Subcutaneous abdominal adipose tissue (tissue), 5 donors: ENCODE measurements at regions not wholly inside any gene's neighbourhood (a gene's known extent, or its start where the extent isn't known, plus 50 kb on each side); places are given as distances from the start of the nearest gene placed in this dataset.
"Not testable (repeated sequence)": the region's sequence is repeated elsewhere in the genome, so short reads cannot be mapped to it uniquely, and the experiment has no call there.

Source experiments
- H3K27ac ChIP-seq: one replicate; pipeline ENCODE4 v1.7.0; 2013; ENCODE audit warnings: low read depth, mild to moderate bottlenecking, inconsistent platforms, low read length, moderate library complexity
- H3K27me3 ChIP-seq, 5 donors: one replicate each; pipeline ENCODE4 v1.7.0; 2013; ENCODE audit warnings: low read length in 5 of 5, inconsistent platforms in 1 of 5; ENCODE audit not compliant: control insufficient read depth in 5 of 5, insufficient read depth in 4 of 5
- H3K36me3 ChIP-seq, 5 donors: one replicate each; pipeline ENCODE4 v1.7.0; 2013; ENCODE audit warnings: low read length in 5 of 5; ENCODE audit not compliant: control insufficient read depth in 5 of 5, insufficient read depth in 5 of 5
- H3K4me1 ChIP-seq, 5 donors: one replicate each; pipeline ENCODE4 v1.7.0; 2013; ENCODE audit warnings: low read length in 5 of 5, mild to moderate bottlenecking in 3 of 5, moderate library complexity in 1 of 5; ENCODE audit not compliant: control insufficient read depth in 5 of 5, insufficient read depth in 5 of 5
- H3K4me3 ChIP-seq, 5 donors: one replicate each; pipeline ENCODE4 v1.7.0; 2013; ENCODE audit warnings: low read length in 5 of 5, low read depth in 1 of 5
- H3K9ac ChIP-seq, 5 donors: one replicate each; pipeline ENCODE4 v1.7.0; 2013; ENCODE audit warnings: low read length in 5 of 5, mild to moderate bottlenecking in 4 of 5, moderate library complexity in 3 of 5
- H3K9me3 ChIP-seq, 5 donors: one replicate each; pipeline ENCODE4 v1.7.0; 2013; ENCODE audit warnings: low read length in 5 of 5; ENCODE audit not compliant: control insufficient read depth in 5 of 5
- donor health status: healthy.
- donor health status: healthy.
- donor health status: healthy.
- donor health status: healthy.
- donor health status: healthy.

DNA sequence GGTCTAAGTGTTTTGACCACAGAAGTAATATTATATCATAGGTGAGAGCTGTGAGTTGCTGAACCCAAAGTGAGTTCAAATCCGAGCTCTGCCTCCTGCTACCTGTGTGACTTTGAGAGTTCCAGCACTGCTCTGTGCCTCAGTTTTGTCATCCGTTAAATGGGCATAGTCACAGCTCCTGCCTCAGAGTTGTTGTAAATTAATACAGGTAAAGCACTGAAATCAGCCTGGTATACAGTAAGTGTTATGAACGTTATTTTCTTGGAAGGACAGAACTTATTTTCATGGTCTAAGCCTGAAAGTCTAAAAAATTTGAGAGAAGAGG, 65.4 kb upstream of the ZNF195 start:
- H3K27me3 ChIP-seq, H3K36me3 ChIP-seq, H3K9ac ChIP-seq, H3K4me1 ChIP-seq, H3K4me3 ChIP-seq, H3K9me3 ChIP-seq, H3K27ac ChIP-seq: not testable (repeated sequence)

- H3K9me3 ChIP-seq, H3K4me3 ChIP-seq, H3K27me3 ChIP-seq, H3K4me1 ChIP-seq, H3K36me3 ChIP-seq, H3K9ac ChIP-seq, H3K27ac ChIP-seq: not testable (repeated sequence)
Observed at GRCh38 chr11:3443700-3444419, 64.9 kb upstream of the ZNF195 start.

GRCh38 chr11:3437441-3437840, 58.5 kb upstream of the ZNF195 start:
- H3K4me3 ChIP-seq, H3K9me3 ChIP-seq, H3K27ac ChIP-seq, H3K36me3 ChIP-seq, H3K27me3 ChIP-seq, H3K9ac ChIP-seq, H3K4me1 ChIP-seq: not testable (repeated sequence)

- no peaks in the 10 kb centered on the region for H3K4me1 ChIP-seq
- no peak overlapping the region for H3K27ac ChIP-seq
- H3K27me3 ChIP-seq, result no peaks in the 10 kb centered on the region
- H3K9ac ChIP-seq, result no peak overlapping the region
- H3K36me3 ChIP-seq, result no peaks in the 10 kb centered on the region
- H3K9me3 ChIP-seq, result no peaks in the 10 kb centered on the region
- no peak overlapping the region for H3K4me3 ChIP-seq
Observed at GRCh38 chr11:3434976-3435375, 56.0 kb upstream of the ZNF195 start.

DNA sequence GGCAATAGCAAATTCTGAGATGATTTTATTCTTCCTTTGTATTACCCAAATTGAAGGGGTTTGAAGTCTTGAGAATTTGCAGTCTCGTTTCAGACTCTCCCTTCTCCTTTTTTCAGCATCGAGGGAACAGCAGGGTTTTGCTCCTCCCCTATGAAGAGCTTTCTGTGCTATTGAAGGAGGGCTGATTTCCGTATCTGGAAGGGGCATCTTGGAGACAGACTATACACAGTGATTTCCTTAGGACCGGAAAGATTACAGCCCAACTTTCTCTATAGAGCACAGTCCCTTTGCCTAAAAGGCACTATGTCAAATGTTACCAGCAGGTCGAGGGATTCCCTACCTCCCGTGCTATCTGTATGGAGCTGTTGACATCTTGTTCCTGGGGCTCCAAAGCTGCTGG, 50.2 kb upstream of the ZNF195 start:
- not testable (repeated sequence) for H3K36me3 ChIP-seq, H3K27ac ChIP-seq, H3K9me3 ChIP-seq, H3K27me3 ChIP-seq, H3K4me3 ChIP-seq, H3K4me1 ChIP-seq, H3K9ac ChIP-seq
